DMS 273 (cell line): ENCODE measurements at regions not wholly inside any gene's neighbourhood (a gene's known extent, or its start where the extent isn't known, plus 50 kb on each side); places are given as distances from the start of the nearest gene placed in this dataset.

ENCODE experiments used
- DNase-seq: peaks from one replicate; lab custom pipeline; 2025; ENCODE audit not compliant: unreplicated experiment; lab: John Stamatoyannopoulos, UW

- DNase-seq: no peak
Measured at GRCh38 chr21:19776076-19776475, 1222.1 kb upstream of the NCAM2 start.

GRCh38 chr21:19781881-19782652, 1216.1 kb upstream of the NCAM2 start:
- peak; percentile 4 for DNase-seq

- DNase-seq: no peak
Measured at GRCh38 chr21:19785941-19786340, 1212.3 kb upstream of the NCAM2 start.

- DNase-seq: no peak
Measured at GRCh38 chr21:19792004-19792403, 1206.2 kb upstream of the NCAM2 start.

GRCh38 chr21:19807201-19807600, 1191.0 kb upstream of the NCAM2 start:
- DNase-seq: no peak

GRCh38 chr21:19810779-19811178, 1187.4 kb upstream of the NCAM2 start:
- DNase-seq: no peak

GRCh38 chr21:19830446-19830845, 1167.8 kb upstream of the NCAM2 start:
- no peak for DNase-seq

GRCh38 chr21:19832551-19832950, 1165.7 kb upstream of the NCAM2 start:
- no peak for DNase-seq

GRCh38 chr21:19833082-19833481, 1165.1 kb upstream of the NCAM2 start:
- no peak for DNase-seq

- no peak for DNase-seq
Measured at GRCh38 chr21:19842601-19843000, 1155.6 kb upstream of the NCAM2 start.

- DNase-seq: no peak
Measured at GRCh38 chr21:19844334-19844733, 1153.9 kb upstream of the NCAM2 start.

- no peak for DNase-seq
Measured at GRCh38 chr21:19850157-19850556, 1148.1 kb upstream of the NCAM2 start.

GRCh38 chr21:19853061-19853460, 1145.1 kb upstream of the NCAM2 start:
- DNase-seq: no peak

- DNase-seq: peak; percentile 37
Measured at GRCh38 chr21:19853709-19854575, 1144.3 kb upstream of the NCAM2 start.

- no peak for DNase-seq
Measured at GRCh38 chr21:19855522-19855921, 1142.7 kb upstream of the NCAM2 start.

- no peak for DNase-seq
Measured at GRCh38 chr21:19864476-19864875, 1133.7 kb upstream of the NCAM2 start.

- no peak for DNase-seq
Measured at GRCh38 chr21:19870682-19871081, 1127.5 kb upstream of the NCAM2 start.

- DNase-seq: no peak
Measured at GRCh38 chr21:19874521-19874920, 1123.7 kb upstream of the NCAM2 start.

- no peak for DNase-seq
Measured at GRCh38 chr21:19878133-19878532, 1120.1 kb upstream of the NCAM2 start.

- no peak for DNase-seq
Measured at GRCh38 chr21:19899645-19900044, 1098.6 kb upstream of the NCAM2 start.

GRCh38 chr21:19900149-19900548, 1098.1 kb upstream of the NCAM2 start:
- DNase-seq: no peak

- DNase-seq: no peak
Measured at GRCh38 chr21:19908390-19908789, 1089.8 kb upstream of the NCAM2 start.
